GM21825 (cell line): ENCODE measurements at regions not wholly inside any gene's neighbourhood (a gene's known extent, or its start where the extent isn't known, plus 50 kb on each side); places are given as distances from the start of the nearest gene placed in this dataset.
"Not testable (repeated sequence)": the region's sequence is repeated elsewhere in the genome, so short reads cannot be mapped to it uniquely, and the experiment has no call there.

ENCODE experiments used
- ATAC-seq: cut with Tn5 transposase; IDR thresholded peaks from one replicate; pipeline ENCODE4 v1.9.1; 2021; ENCODE audit warnings: mild to moderate bottlenecking, moderate library complexity; ENCODE audit not compliant: unreplicated experiment

DNA sequence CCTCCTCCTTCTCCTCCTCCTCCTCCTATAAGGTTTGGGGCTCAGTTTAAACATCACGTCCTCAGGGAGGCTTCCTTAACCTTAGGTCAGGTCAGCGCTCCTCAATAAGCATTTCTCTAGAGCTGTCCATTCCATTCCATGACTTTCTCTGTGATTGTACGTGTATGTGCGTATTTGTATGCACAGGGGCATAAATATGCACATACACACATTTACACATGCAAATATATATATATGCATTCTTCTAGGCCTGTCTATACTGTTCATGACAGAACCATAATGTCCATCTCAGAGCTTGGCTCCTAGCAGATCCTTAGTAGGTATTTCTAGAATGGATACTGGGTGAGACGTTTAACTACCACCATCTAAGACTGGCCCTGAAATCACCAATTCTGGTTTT is 258.6 kb downstream of the STIM2 start:
- ATAC-seq = no peak

DNA sequence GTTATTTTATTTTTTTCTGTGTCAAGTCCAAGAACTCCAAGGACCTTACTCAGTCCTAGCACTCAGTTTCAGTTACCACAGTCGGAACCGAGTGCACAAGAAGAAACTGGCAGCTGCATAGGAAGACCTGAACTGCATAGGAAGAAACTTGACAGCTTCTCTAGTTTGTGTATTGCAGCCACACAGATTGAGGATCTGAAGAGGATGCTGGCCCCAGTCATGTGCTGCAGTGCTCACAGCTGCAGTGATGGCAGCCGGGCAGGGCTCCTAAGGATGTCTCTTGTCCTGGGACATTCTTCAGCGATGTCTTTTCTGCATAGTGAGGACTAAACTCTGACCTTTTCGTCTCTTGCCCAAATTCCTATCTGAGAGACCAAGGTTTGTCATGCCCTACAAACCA is 261.2 kb downstream of the STIM2 start:
- ATAC-seq = no peak

GRCh38 chr4:27123123-27123768 is 262.6 kb downstream of the STIM2 start:
- no peak for ATAC-seq

- ATAC-seq = no peak
These were observed 263.1 kb downstream of the STIM2 start for GRCh38 chr4:27123769-27124124.

DNA sequence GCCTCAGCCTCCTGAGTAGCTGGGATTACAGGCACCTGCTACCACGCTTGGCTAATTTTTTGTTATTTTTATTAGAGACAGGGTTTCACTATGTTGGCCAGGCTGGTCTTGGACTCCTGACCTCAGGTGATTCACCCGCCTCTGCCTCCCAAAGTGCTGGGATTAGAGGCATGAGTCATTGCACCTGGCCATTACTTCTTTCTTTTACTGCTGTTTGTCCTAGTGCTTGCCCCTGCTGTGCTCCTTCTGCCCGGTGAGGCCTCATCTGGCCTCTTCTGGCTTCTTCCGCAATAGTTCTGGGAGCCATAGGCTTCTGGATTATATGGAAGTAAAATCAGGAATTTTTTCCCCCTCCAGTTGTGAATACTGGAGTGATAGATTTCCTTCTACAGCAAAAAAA is 266.3 kb downstream of the STIM2 start:
- ATAC-seq = not testable (repeated sequence)

- no peak for ATAC-seq
These were observed 267.8 kb downstream of the STIM2 start for GRCh38 chr4:27128443-27128842.

- ATAC-seq = no peak
These were observed 269.3 kb downstream of the STIM2 start for GRCh38 chr4:27129871-27130366.

DNA sequence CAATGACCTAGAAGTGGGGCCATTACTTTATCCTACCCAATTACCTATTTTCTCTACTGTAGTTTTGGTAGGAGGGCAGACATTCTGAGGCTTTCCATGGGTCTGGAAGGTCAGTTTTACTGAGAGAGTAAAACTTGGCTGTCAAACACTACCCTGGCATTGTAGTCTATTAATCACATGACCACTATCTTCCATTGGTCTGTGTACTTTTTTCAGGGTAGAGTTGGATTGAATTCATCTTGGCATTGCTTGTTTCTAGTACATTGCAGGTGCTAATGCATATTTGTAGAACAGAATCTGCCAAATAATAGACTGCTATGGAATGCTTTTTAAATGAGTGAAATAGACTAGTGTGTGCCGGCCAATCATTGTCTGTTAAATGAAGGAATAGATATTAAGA is 271.9 kb downstream of the STIM2 start:
- no peak for ATAC-seq

DNA sequence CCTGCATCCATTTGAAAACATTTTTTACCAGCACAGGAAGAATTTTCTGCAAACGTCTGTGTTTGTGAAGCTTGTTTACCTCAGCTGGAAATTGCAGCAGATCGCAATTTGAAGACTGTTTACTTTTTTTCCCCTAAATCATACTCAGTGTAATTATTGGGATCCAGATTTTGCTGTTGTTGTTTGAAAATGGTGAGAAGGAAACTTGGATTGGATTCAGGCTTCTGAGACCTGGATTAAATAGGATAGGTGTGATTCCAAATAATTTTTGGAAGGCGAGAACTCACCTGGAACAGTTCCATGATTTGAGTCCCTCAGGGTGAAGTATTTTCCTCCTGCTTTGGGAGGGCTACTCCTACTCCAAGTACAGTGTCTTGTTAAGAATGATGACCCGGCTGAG is 279.8 kb downstream of the STIM2 start:
- ATAC-seq = no peak

DNA sequence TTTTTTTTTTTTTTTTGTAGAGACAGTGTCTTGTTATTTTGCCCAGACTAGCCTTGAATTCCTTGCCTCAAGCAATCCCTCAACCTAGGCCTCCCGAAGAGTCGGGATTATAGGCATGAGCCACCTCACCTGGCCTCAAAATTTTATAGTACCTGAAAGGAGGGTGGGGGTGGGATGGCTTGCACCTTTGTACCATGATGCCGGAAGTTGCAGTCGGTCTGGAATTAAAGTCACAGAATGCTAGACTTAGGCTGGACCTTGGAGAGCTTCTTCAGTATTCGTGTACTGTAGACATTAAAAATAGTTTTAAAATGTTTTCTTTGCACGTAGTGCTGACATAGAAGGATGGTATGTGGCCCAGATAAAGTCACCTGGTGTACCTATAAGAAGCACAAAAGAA is 280.9 kb downstream of the STIM2 start:
- ATAC-seq = no peak

DNA sequence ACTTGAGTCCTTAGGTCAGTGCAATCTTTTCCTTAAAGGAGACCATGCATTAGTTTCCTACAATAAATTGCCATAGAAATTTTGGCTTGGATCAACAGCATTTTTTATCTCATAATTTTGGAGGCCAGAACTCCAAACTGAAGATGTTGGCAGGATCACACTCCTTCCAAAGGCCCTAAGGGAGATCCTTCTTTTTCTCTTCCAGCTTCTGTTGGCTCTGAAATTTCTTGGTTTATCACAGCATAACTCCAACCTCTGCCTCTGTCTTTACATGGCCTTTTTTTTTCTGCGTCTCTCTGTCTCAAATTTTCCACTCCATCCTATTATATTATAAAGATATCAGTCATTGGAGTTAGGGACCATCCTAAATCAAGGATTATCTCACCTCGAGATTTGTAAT is 282.2 kb downstream of the STIM2 start:
- no peak for ATAC-seq

- no peak for ATAC-seq
These were observed 285.0 kb downstream of the STIM2 start for GRCh38 chr4:27145597-27145996.

DNA sequence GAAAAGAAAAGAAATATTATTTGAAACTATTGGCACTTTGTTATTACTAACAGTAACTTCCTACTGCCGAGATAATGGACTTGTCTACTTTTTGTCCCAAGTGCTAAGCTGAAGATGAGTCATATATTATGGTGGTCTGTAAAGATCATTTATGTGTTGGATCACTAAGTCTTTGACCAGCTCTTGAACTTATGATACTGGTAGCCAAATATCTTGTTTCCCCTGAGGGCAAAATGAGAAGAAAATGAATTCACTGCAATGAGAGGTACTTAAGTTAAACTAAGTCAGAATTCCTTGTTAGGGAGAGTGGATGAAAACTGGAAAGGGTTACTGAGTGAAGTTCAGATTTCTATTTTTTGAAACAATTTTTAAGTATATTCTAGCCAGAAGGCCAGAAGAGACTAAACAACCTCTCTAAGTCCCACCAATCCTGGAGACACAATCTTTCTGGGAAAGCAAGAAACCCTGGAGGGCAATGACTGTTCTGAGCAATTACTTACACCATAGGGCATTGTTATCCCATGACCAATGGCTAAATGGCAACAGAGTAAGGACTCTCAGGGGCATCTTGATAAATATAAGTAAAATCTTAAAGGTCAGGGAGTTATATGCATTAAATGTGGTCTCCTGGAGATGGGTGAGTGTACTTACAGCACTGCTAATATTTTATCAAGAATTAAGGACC is 287.7 kb downstream of the STIM2 start:
- no peak for ATAC-seq

- ATAC-seq = no peak
These were observed 289.0 kb downstream of the STIM2 start for GRCh38 chr4:27149541-27150212.

DNA sequence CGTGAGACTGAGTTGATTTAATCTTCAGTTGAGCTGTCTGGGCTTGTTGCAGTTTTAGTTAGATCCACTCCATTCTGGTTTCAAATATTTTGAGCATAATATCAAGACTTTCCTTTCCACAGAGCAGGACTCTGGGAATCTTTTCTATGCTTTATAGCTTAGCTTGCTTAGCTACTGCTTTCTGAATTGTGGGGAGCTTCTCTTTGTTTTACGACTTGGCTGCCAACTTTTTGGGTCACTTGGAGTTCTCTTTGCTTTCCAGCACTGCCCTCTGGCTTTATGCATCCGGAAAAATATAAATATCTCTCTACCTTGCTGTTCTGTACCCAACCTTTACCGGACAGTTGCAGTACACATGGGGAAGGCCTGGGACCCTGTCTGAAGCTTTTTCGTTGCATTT is 292.1 kb downstream of the STIM2 start:
- ATAC-seq = no peak

DNA sequence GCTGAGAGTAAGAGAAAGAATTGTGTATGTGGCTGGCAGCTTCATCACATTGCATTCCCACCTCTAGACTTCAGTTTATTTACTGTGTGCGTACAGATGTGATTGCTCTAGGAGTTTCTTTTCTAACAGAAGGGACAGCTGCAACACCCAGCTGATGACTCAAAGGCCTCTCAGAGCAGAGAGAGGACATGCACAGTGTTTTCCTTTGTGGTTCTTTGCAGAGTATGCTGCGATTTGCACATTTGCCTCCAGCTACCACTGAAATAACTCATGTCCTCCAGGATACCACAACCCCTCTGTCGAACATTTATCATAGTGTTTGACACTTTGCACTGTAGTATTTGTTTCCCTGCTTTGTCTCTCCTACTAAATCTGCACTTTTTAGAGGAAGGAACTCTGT is 294.1 kb downstream of the STIM2 start:
- ATAC-seq = no peak

DNA sequence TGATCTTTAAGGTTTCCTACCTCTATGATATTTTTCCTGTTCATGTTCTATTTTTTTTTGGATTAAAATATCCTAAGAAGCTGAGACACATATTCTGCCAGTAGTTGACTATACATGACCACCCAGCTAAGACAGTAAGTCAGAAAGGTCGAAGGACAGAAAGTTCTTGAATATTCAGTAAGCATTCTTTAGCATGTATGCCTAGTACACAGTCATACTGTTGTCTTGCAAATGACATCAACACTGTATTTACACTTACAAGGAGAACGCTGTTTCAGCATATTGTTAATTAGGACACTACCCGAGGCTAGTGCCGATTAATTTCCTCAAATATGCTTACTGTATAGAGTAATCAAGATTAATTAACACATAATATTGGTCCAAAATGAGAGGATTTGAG is 300.6 kb downstream of the STIM2 start:
- ATAC-seq = no peak

- ATAC-seq = no peak
These were observed 308.1 kb downstream of the STIM2 start for GRCh38 chr4:27168783-27169182.

- ATAC-seq = no peak
These were observed 312.6 kb downstream of the STIM2 start for GRCh38 chr4:27173280-27173679.

DNA sequence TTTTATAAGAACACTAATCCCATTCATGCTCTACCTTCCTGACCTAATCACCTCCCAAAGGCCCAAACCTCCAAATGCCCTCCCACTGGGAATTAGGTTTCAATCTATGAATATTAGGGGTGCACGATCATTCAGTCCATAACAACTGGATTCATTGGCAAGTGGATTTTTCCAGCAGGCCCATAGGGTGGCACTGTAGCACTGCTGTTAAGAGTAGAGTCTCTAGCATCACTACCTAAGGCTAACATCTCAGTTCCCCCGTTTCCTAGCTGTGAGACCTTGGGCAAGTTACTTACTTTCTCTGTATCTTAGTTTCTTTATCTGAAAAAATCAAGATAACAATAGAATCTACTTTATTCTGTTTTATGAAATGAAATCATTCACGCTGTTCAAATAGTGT is 315.8 kb downstream of the STIM2 start:
- no peak for ATAC-seq

GRCh38 chr4:27176881-27177280 is 316.2 kb downstream of the STIM2 start:
- no peak for ATAC-seq

- no peak for ATAC-seq
These were observed 317.4 kb downstream of the STIM2 start for GRCh38 chr4:27178061-27178460.
